ENCODE measurements at regions not wholly inside any gene's neighbourhood (a gene's known extent, or its start where the extent isn't known, plus 50 kb on each side); places are given as distances from the start of the nearest gene placed in this dataset.
"Not testable (repeated sequence)": the region's sequence is repeated elsewhere in the genome, so short reads cannot be mapped to it uniquely, and the experiment has no call there.

DNA sequence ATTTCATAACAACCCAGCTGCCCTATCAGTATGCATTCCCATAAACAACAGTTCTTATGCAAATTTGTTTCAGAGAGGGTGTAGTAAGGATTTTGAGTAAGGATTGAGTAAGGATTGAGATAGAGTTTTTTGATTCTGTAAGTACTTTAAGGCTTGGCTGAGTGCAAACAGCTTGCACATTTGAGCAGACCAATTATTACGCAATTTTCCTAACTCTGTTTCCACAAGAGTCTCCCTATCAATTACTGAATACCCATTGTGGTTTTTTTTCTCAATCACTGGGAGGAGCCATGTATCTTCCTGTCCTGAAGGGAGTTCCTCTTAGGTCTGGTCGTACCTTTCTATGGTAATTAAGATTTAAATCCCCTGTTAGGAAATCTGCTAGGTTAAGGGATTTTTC is 105.0 kb upstream of the AADAT start:
- TF ChIP-seq CREB1 (CRISPR knock-in tag; IDR thresholded peaks at IDR 0.05; ENCODE audit: low read depth): not testable (repeated sequence)
- TF ChIP-seq, protein P1, sequence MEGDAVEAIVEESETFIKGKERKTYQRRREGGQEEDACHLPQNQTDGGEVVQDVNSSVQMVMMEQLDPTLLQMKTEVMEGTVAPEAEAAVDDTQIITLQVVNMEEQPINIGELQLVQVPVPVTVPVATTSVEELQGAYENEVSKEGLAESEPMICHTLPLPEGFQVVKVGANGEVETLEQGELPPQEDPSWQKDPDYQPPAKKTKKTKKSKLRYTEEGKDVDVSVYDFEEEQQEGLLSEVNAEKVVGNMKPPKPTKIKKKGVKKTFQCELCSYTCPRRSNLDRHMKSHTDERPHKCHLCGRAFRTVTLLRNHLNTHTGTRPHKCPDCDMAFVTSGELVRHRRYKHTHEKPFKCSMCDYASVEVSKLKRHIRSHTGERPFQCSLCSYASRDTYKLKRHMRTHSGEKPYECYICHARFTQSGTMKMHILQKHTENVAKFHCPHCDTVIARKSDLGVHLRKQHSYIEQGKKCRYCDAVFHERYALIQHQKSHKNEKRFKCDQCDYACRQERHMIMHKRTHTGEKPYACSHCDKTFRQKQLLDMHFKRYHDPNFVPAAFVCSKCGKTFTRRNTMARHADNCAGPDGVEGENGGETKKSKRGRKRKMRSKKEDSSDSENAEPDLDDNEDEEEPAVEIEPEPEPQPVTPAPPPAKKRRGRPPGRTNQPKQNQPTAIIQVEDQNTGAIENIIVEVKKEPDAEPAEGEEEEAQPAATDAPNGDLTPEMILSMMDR (conservative IDR thresholded peaks at IDR 0.05; ENCODE audit: low read depth in 2 of 2): not testable (repeated sequence)

Measured in GM23338 (cell line).